Epithelial cell of proximal tubule (primary cell): ENCODE measurements at regions not wholly inside any gene's neighbourhood (a gene's known extent, or its start where the extent isn't known, plus 50 kb on each side); places are given as distances from the start of the nearest gene placed in this dataset.

Experiments used
- DNase-seq: peaks from one replicate; pipeline ENCODE4 v3.0.0-alpha.2; 2011; ENCODE audit warnings: low read depth
- H3K4me3 ChIP-seq: 2 replicates; pipeline ENCODE4 v1.5.1; 2011; ENCODE audit warnings: low read depth, mild to moderate bottlenecking, low read length
- CTCF ChIP-seq: conservative IDR thresholded peaks from 2 replicates; pipeline ENCODE4 v1.5.1; 2012; ENCODE audit warnings: low read depth, mild to moderate bottlenecking, low read length

- TF ChIP-seq CTCF: no peak
- no peak for DNase-seq
- no peak overlapping the region for H3K4me3 ChIP-seq
Observed at GRCh38 chr3:18099611-18100010, 325.5 kb downstream of the SATB1 start.

GRCh38 chr3:18098960-18099587 is 326.1 kb downstream of the SATB1 start:
- peak; percentile 79 for DNase-seq
- TF ChIP-seq CTCF: no peak
- no peak overlapping the region for H3K4me3 ChIP-seq

- no peak overlapping the region for H3K4me3 ChIP-seq
- no peak for TF ChIP-seq CTCF
- no peak for DNase-seq
Observed at GRCh38 chr3:18097989-18098388, 327.1 kb downstream of the SATB1 start.

GRCh38 chr3:18097473-18097872 is 327.7 kb downstream of the SATB1 start:
- no peak for DNase-seq
- TF ChIP-seq CTCF: no peak
- no peak overlapping the region for H3K4me3 ChIP-seq

- H3K4me3 ChIP-seq: no peak overlapping the region
- DNase-seq: no peak
- no peak for TF ChIP-seq CTCF
Observed at GRCh38 chr3:18092726-18093125, 332.4 kb downstream of the SATB1 start.

GRCh38 chr3:18090377-18090776 is 334.8 kb downstream of the SATB1 start:
- no peak for TF ChIP-seq CTCF
- H3K4me3 ChIP-seq: no peak overlapping the region
- DNase-seq: no peak

GRCh38 chr3:18087988-18088387 is 337.2 kb downstream of the SATB1 start:
- H3K4me3 ChIP-seq: no peak overlapping the region
- DNase-seq: no peak
- TF ChIP-seq CTCF: no peak
